Thymus (tissue), 11 donors: ENCODE measurements at regions not wholly inside any gene's neighbourhood (a gene's known extent, or its start where the extent isn't known, plus 50 kb on each side); places are given as distances from the start of the nearest gene placed in this dataset.

ENCODE experiments used
- DNase-seq, 9 donors: peaks; one replicate each; pipeline ENCODE4 v3.0.0-alpha.2; 2013; ENCODE audit warnings: low spot score in 9 of 9, low read depth in 6 of 9, missing footprints in 1 of 9
- H3K27ac ChIP-seq, 2 donors: one replicate each; pipeline ENCODE4 v1.5.1; 2013; ENCODE audit warnings: control low read depth in 1 of 2, low read depth in 1 of 2, low read length in 1 of 2, mild to moderate bottlenecking in 1 of 2, moderate library complexity in 1 of 2
- H3K27me3 ChIP-seq, 2 donors: one replicate each; pipeline ENCODE4 v1.5.1; 2013; ENCODE audit warnings: low read length in 1 of 2; ENCODE audit not compliant: control insufficient read depth in 2 of 2, insufficient read depth in 1 of 2
- H3K36me3 ChIP-seq, 2 donors: one replicate each; pipeline ENCODE4 v1.5.1; 2013; ENCODE audit warnings: low read length in 1 of 2, mild to moderate bottlenecking in 1 of 2, moderate library complexity in 1 of 2; ENCODE audit not compliant: control insufficient read depth in 2 of 2, insufficient read depth in 2 of 2
- H3K4me1 ChIP-seq, 2 donors: one replicate each; pipeline ENCODE4 v1.5.1; 2013; ENCODE audit warnings: low read length in 2 of 2; ENCODE audit not compliant: control insufficient read depth in 2 of 2, insufficient read depth in 2 of 2
- H3K4me3 ChIP-seq, 2 donors: one replicate each; pipeline ENCODE4 v1.5.1; 2013; ENCODE audit warnings: low read length in 2 of 2, control low read depth in 1 of 2, mild to moderate bottlenecking in 1 of 2
- H3K9me3 ChIP-seq, 2 donors: one replicate each; pipeline ENCODE4 v1.5.1; 2013; ENCODE audit warnings: low read length in 1 of 2, mild to moderate bottlenecking in 1 of 2; ENCODE audit not compliant: control insufficient read depth in 2 of 2, insufficient read depth in 1 of 2
- WGBS: extraction: QIAGEN DNeasy Blood & Tissue Kit; methylation state at CpG from one replicate; pipeline ENCODE4 v1.1.7; 2013; 5-methylcytosine and 5-hydroxymethylcytosine counted together
- donor health status: healthy.

GRCh38 chr11:95556342-95557163 lies 233.0 kb downstream of the FAM76B start:
- no peaks in the 10 kb centered on the region for H3K27me3 ChIP-seq
- WGBS = 89% methylated on average over 5 of the region's 5 CpGs
- peak overlapping the region in 1 of 2 donors; percentile 34 for H3K27ac ChIP-seq
- H3K36me3 ChIP-seq = no peaks in the 10 kb centered on the region
- H3K9me3 ChIP-seq = no peaks in the 10 kb centered on the region
- no peaks in the 10 kb centered on the region for H3K4me1 ChIP-seq
- DNase-seq = no peak
- H3K4me3 ChIP-seq = no peak overlapping the region

GRCh38 chr11:95556011-95556341 lies 233.6 kb downstream of the FAM76B start:
- Histone ChIP-seq H3K27ac (no peak overlapping the region), H3K27me3 (no peaks in the 10 kb centered on the region), H3K36me3 (no peaks in the 10 kb centered on the region), H3K4me1 (no peaks in the 10 kb centered on the region), H3K9me3 (no peaks in the 10 kb centered on the region), H3K4me3 (no peak overlapping the region)
- no peak for DNase-seq

GRCh38 chr11:95554911-95555310 lies 234.7 kb downstream of the FAM76B start:
- Histone ChIP-seq H3K27me3 (no peaks in the 10 kb centered on the region), H3K4me3 (no peak overlapping the region), H3K27ac (no peak overlapping the region), H3K9me3 (no peaks in the 10 kb centered on the region), H3K4me1 (no peaks in the 10 kb centered on the region), H3K36me3 (no peaks in the 10 kb centered on the region)
- DNase-seq = no peak
- 73% methylated on average over 4 of the region's 4 CpGs for WGBS

GRCh38 chr11:95549301-95549700 lies 240.3 kb downstream of the FAM76B start:
- no peak for DNase-seq
- 98% methylated on average over 2 of the region's 2 CpGs for WGBS
- H3K9me3 ChIP-seq = no peaks in the 10 kb centered on the region
- no peaks in the 10 kb centered on the region for H3K4me1 ChIP-seq
- no peaks in the 10 kb centered on the region for H3K36me3 ChIP-seq
- H3K4me3 ChIP-seq = no peak overlapping the region
- H3K27me3 ChIP-seq = no peaks in the 10 kb centered on the region
- H3K27ac ChIP-seq = no peak overlapping the region

- Histone ChIP-seq H3K4me1 (no peaks in the 10 kb centered on the region), H3K27ac (no peak overlapping the region), H3K4me3 (no peak overlapping the region), H3K27me3 (no peaks in the 10 kb centered on the region), H3K9me3 (no peaks in the 10 kb centered on the region), H3K36me3 (no peaks in the 10 kb centered on the region)
- DNase-seq = no peak
Observed at GRCh38 chr11:95548416-95548815, 241.2 kb downstream of the FAM76B start.

GRCh38 chr11:95547976-95548375 lies 241.6 kb downstream of the FAM76B start:
- no peaks in the 10 kb centered on the region for H3K4me1 ChIP-seq
- H3K4me3 ChIP-seq = no peak overlapping the region
- H3K27ac ChIP-seq = no peak overlapping the region
- H3K27me3 ChIP-seq = no peaks in the 10 kb centered on the region
- peak in 1 of 9 donors; percentile 12 for DNase-seq
- no peaks in the 10 kb centered on the region for H3K36me3 ChIP-seq
- no peaks in the 10 kb centered on the region for H3K9me3 ChIP-seq

GRCh38 chr11:95547186-95547585 lies 242.4 kb downstream of the FAM76B start:
- WGBS = 97% methylated on average over 2 of the region's 2 CpGs
- Histone ChIP-seq H3K9me3 (no peaks in the 10 kb centered on the region), H3K4me1 (no peaks in the 10 kb centered on the region), H3K27ac (no peak overlapping the region), H3K27me3 (no peaks in the 10 kb centered on the region), H3K4me3 (no peak overlapping the region), H3K36me3 (no peaks in the 10 kb centered on the region)
- no peak for DNase-seq

GRCh38 chr11:95545116-95545875 lies 244.3 kb downstream of the FAM76B start:
- no peak for DNase-seq
- no peak overlapping the region for H3K27ac ChIP-seq
- H3K36me3 ChIP-seq = no peaks in the 10 kb centered on the region
- no peaks in the 10 kb centered on the region for H3K4me1 ChIP-seq
- no peak overlapping the region for H3K4me3 ChIP-seq
- no peaks in the 10 kb centered on the region for H3K9me3 ChIP-seq
- 94% methylated on average over 9 of the region's 9 CpGs for WGBS
- H3K27me3 ChIP-seq = no peaks in the 10 kb centered on the region

- H3K27ac ChIP-seq = no peak overlapping the region
- H3K4me3 ChIP-seq = no peak overlapping the region
- no peaks in the 10 kb centered on the region for H3K36me3 ChIP-seq
- 98% methylated on average over 3 of the region's 3 CpGs for WGBS
- H3K9me3 ChIP-seq = no peaks in the 10 kb centered on the region
- no peak for DNase-seq
- no peaks in the 10 kb centered on the region for H3K27me3 ChIP-seq
- no peaks in the 10 kb centered on the region for H3K4me1 ChIP-seq
Observed at GRCh38 chr11:95544095-95544856, 245.3 kb downstream of the FAM76B start.
